ENCODE measurements at regions not wholly inside any gene's neighbourhood (a gene's known extent, or its start where the extent isn't known, plus 50 kb on each side); places are given as distances from the start of the nearest gene placed in this dataset.

GRCh38 chr11:32200136-32200847 is 109.4 kb downstream of the RCN1 start:
- no peak overlapping the region for H3K4me2 ChIP-seq (ENCODE audit: low read length)
- no peaks in the 10 kb centered on the region for H3K79me2 ChIP-seq (ENCODE audit: control insufficient read depth, insufficient read depth, low read length, poor library complexity)
- no peak overlapping the region for H4K12ac ChIP-seq (ENCODE audit: low read depth, low read length)
- H3K9me3 ChIP-seq (ENCODE audit: insufficient read depth, low read depth, low read length), result no peaks in the 10 kb centered on the region
- no peak overlapping the region for H2BK5ac ChIP-seq (ENCODE audit: low read depth, low read length, poor library complexity)
- H2BK120ac ChIP-seq (ENCODE audit: insufficient read depth, low read length, poor library complexity), result no peak overlapping the region
- no peaks in the 10 kb centered on the region for H3K4me1 ChIP-seq (ENCODE audit: control insufficient read depth in 1 of 2, insufficient read depth in 2 of 2, low read length in 2 of 2)
- H3K4ac ChIP-seq (ENCODE audit: low read depth, low read length), result no peak overlapping the region
- H3K14ac ChIP-seq (ENCODE audit: low read length), result no peak overlapping the region
- H3K79me1 ChIP-seq (ENCODE audit: low read length), result no peaks in the 10 kb centered on the region
- WGBS (ENCODE audit: extremely low coverage, insufficient coverage, insufficient read length), result no CpG with 5 or more reads among the region's 19 CpGs
- no peak overlapping the region for H4K91ac ChIP-seq (ENCODE audit: low read depth, low read length)
- no peak for DNase-seq
- no peak overlapping the region for H3K18ac ChIP-seq (ENCODE audit: low read length)
- no peak overlapping the region for H2AFZ ChIP-seq (ENCODE audit: insufficient read depth, low read length, poor library complexity)
- no peak overlapping the region for H2AK5ac ChIP-seq (ENCODE audit: low read length)
- no peak overlapping the region for H3K4me3 ChIP-seq (ENCODE audit: low read depth, low read length)
- no peak overlapping the region for H3K27ac ChIP-seq (ENCODE audit: low read depth, low read length)
- no peak overlapping the region for H2BK12ac ChIP-seq (ENCODE audit: low read length)
- no peak overlapping the region for H3K9ac ChIP-seq (ENCODE audit: low read length)
- no peak overlapping the region for H3K23ac ChIP-seq (ENCODE audit: low read length)
- H3K27me3 ChIP-seq (ENCODE audit: insufficient read depth, low read length), result no peaks in the 10 kb centered on the region
- no peaks in the 10 kb centered on the region for H3K36me3 ChIP-seq (ENCODE audit: control insufficient read depth in 1 of 2, insufficient read depth in 2 of 2, low read length in 2 of 2)
- H4K8ac ChIP-seq (ENCODE audit: low read depth, low read length), result no peak overlapping the region

DNA sequence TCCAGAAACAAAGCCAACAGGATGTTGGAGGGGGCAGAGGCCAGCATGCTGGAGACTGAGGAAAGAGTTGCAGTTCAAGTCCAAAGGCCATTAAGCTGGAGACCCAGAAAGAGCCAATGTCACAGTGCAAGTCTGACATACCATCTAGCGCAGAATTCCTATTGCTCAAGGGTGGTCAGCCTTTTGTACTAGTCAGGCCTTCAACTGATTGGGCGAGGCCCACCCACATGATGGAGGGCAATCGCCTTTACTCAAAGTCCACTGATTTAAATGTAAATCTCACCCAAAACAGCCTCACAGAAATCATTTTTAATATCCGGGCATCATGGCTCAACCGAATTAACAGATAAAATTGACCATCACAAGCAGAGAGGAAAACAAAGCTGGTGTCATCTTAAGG is 113.9 kb downstream of the RCN1 start:
- no peak overlapping the region for H3K27ac ChIP-seq (ENCODE audit: low read depth, low read length)
- no peaks in the 10 kb centered on the region for H3K4me1 ChIP-seq (ENCODE audit: control insufficient read depth in 1 of 2, insufficient read depth in 2 of 2, low read length in 2 of 2)
- no peaks in the 10 kb centered on the region for H3K79me1 ChIP-seq (ENCODE audit: low read length)
- no peak overlapping the region for H3K18ac ChIP-seq (ENCODE audit: low read length)
- no peak overlapping the region for H3K23ac ChIP-seq (ENCODE audit: low read length)
- no peaks in the 10 kb centered on the region for H3K36me3 ChIP-seq (ENCODE audit: control insufficient read depth in 1 of 2, insufficient read depth in 2 of 2, low read length in 2 of 2)
- no peak overlapping the region for H4K8ac ChIP-seq (ENCODE audit: low read depth, low read length)
- no peak for DNase-seq
- no peak overlapping the region for H3K4me2 ChIP-seq (ENCODE audit: low read length)
- no peak overlapping the region for H2AK5ac ChIP-seq (ENCODE audit: low read length)
- no peaks in the 10 kb centered on the region for H3K79me2 ChIP-seq (ENCODE audit: control insufficient read depth, insufficient read depth, low read length, poor library complexity)
- no peak overlapping the region for H4K12ac ChIP-seq (ENCODE audit: low read depth, low read length)
- no peak overlapping the region for H2BK120ac ChIP-seq (ENCODE audit: insufficient read depth, low read length, poor library complexity)
- H2BK12ac ChIP-seq (ENCODE audit: low read length), result no peak overlapping the region
- no peak overlapping the region for H3K4me3 ChIP-seq (ENCODE audit: low read depth, low read length)
- H3K27me3 ChIP-seq (ENCODE audit: insufficient read depth, low read length), result no peaks in the 10 kb centered on the region
- H3K9ac ChIP-seq (ENCODE audit: low read length), result no peak overlapping the region
- no peak overlapping the region for H2BK5ac ChIP-seq (ENCODE audit: low read depth, low read length, poor library complexity)
- H3K14ac ChIP-seq (ENCODE audit: low read length), result no peak overlapping the region
- no peak overlapping the region for H3K4ac ChIP-seq (ENCODE audit: low read depth, low read length)
- H3K9me3 ChIP-seq (ENCODE audit: insufficient read depth, low read depth, low read length), result no peaks in the 10 kb centered on the region
- WGBS (ENCODE audit: extremely low coverage, insufficient coverage, insufficient read length), result no CpG with 5 or more reads among the region's 5 CpGs
- no peak overlapping the region for H4K91ac ChIP-seq (ENCODE audit: low read depth, low read length)
- no peak overlapping the region for H2AFZ ChIP-seq (ENCODE audit: insufficient read depth, low read length, poor library complexity)

DNA sequence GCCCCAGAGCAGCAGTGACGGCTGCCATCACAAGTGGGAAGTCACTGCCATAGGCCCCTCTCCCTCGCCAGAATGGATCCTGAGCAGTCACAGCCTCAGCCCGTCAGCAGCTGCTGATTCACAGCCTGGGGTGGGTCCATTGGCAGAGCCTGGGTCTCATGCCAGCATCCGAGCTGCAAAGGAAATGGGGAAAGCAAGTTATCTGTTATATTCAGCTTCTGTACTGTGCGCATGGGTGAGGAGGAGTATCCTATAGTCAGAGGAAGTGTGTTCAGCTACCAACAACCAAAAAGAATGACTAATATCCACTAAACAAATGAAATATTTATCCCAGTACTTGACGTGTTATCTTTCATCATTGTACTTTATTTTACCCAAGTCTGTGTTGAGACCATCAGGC is 119.7 kb downstream of the RCN1 start:
- H4K8ac ChIP-seq (ENCODE audit: low read depth, low read length), result no peak overlapping the region
- H2BK120ac ChIP-seq (ENCODE audit: insufficient read depth, low read length, poor library complexity), result no peak overlapping the region
- no peak overlapping the region for H3K4me3 ChIP-seq (ENCODE audit: low read depth, low read length)
- H3K9ac ChIP-seq (ENCODE audit: low read length), result no peak overlapping the region
- H3K18ac ChIP-seq (ENCODE audit: low read length), result no peak overlapping the region
- no peaks in the 10 kb centered on the region for H3K4me1 ChIP-seq (ENCODE audit: control insufficient read depth in 1 of 2, insufficient read depth in 2 of 2, low read length in 2 of 2)
- no peaks in the 10 kb centered on the region for H3K27me3 ChIP-seq (ENCODE audit: insufficient read depth, low read length)
- H2BK5ac ChIP-seq (ENCODE audit: low read depth, low read length, poor library complexity), result no peak overlapping the region
- H2AK5ac ChIP-seq (ENCODE audit: low read length), result no peak overlapping the region
- H3K27ac ChIP-seq (ENCODE audit: low read depth, low read length), result no peak overlapping the region
- no peak overlapping the region for H2BK12ac ChIP-seq (ENCODE audit: low read length)
- no CpG with 5 or more reads among the region's 6 CpGs for WGBS (ENCODE audit: extremely low coverage, insufficient coverage, insufficient read length)
- no peak overlapping the region for H4K12ac ChIP-seq (ENCODE audit: low read depth, low read length)
- H3K79me2 ChIP-seq (ENCODE audit: control insufficient read depth, insufficient read depth, low read length, poor library complexity), result no peaks in the 10 kb centered on the region
- no peak overlapping the region for H2AFZ ChIP-seq (ENCODE audit: insufficient read depth, low read length, poor library complexity)
- H4K91ac ChIP-seq (ENCODE audit: low read depth, low read length), result no peak overlapping the region
- H3K36me3 ChIP-seq (ENCODE audit: control insufficient read depth in 1 of 2, insufficient read depth in 2 of 2, low read length in 2 of 2), result no peaks in the 10 kb centered on the region
- H3K14ac ChIP-seq (ENCODE audit: low read length), result no peak overlapping the region
- no peaks in the 10 kb centered on the region for H3K79me1 ChIP-seq (ENCODE audit: low read length)
- DNase-seq, result no peak
- no peaks in the 10 kb centered on the region for H3K9me3 ChIP-seq (ENCODE audit: insufficient read depth, low read depth, low read length)
- no peak overlapping the region for H3K23ac ChIP-seq (ENCODE audit: low read length)
- H3K4me2 ChIP-seq (ENCODE audit: low read length), result no peak overlapping the region
- H3K4ac ChIP-seq (ENCODE audit: low read depth, low read length), result no peak overlapping the region

DNA sequence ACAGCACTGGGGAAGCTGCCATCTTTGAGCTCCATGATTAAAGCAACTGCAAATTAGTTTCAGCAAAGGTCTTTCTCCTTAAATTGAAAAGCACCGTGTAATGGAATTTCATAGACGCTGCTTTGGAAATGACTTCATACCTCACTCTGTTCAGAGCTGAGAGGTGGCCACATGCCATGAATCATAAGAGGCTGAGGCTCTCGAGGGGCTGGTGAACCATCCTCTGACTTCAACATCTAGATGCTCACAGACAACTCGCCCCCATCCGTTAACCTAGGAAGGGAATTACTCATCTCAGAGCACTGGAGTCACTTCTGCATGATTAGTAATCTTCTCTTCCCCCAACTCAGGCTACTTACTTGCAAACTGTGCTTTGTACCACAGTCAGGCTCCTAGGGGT is 122.3 kb downstream of the RCN1 start:
- H3K18ac ChIP-seq (ENCODE audit: low read length), result no peak overlapping the region
- DNase-seq, result peak; percentile 48 to 64
- no peak overlapping the region for H2BK120ac ChIP-seq (ENCODE audit: insufficient read depth, low read length, poor library complexity)
- no peaks in the 10 kb centered on the region for H3K4me1 ChIP-seq (ENCODE audit: control insufficient read depth in 1 of 2, insufficient read depth in 2 of 2, low read length in 2 of 2)
- H2BK5ac ChIP-seq (ENCODE audit: low read depth, low read length, poor library complexity), result no peak overlapping the region
- no peak overlapping the region for H3K4me2 ChIP-seq (ENCODE audit: low read length)
- H3K79me2 ChIP-seq (ENCODE audit: control insufficient read depth, insufficient read depth, low read length, poor library complexity), result no peaks in the 10 kb centered on the region
- no peaks in the 10 kb centered on the region for H3K27me3 ChIP-seq (ENCODE audit: insufficient read depth, low read length)
- no peak overlapping the region for H3K23ac ChIP-seq (ENCODE audit: low read length)
- H3K79me1 ChIP-seq (ENCODE audit: low read length), result no peaks in the 10 kb centered on the region
- H3K4ac ChIP-seq (ENCODE audit: low read depth, low read length), result no peak overlapping the region
- no peak overlapping the region for H3K4me3 ChIP-seq (ENCODE audit: low read depth, low read length)
- H3K36me3 ChIP-seq (ENCODE audit: control insufficient read depth in 1 of 2, insufficient read depth in 2 of 2, low read length in 2 of 2), result no peaks in the 10 kb centered on the region
- H3K9me3 ChIP-seq (ENCODE audit: insufficient read depth, low read depth, low read length), result no peaks in the 10 kb centered on the region
- no peak overlapping the region for H4K91ac ChIP-seq (ENCODE audit: low read depth, low read length)
- no peak overlapping the region for H3K27ac ChIP-seq (ENCODE audit: low read depth, low read length)
- no CpG with 5 or more reads among the region's 5 CpGs for WGBS (ENCODE audit: extremely low coverage, insufficient coverage, insufficient read length)
- H2AFZ ChIP-seq (ENCODE audit: insufficient read depth, low read length, poor library complexity), result no peak overlapping the region
- no peak overlapping the region for H3K9ac ChIP-seq (ENCODE audit: low read length)
- H3K14ac ChIP-seq (ENCODE audit: low read length), result no peak overlapping the region
- no peak overlapping the region for H2BK12ac ChIP-seq (ENCODE audit: low read length)
- H2AK5ac ChIP-seq (ENCODE audit: low read length), result no peak overlapping the region
- no peak overlapping the region for H4K12ac ChIP-seq (ENCODE audit: low read depth, low read length)
- no peak overlapping the region for H4K8ac ChIP-seq (ENCODE audit: low read depth, low read length)

Measured in trophoblast cell (in vitro differentiated cells and primary cell).